Stomach (tissue), 8 donors: ENCODE measurements at regions not wholly inside any gene's neighbourhood (a gene's known extent, or its start where the extent isn't known, plus 50 kb on each side); places are given as distances from the start of the nearest gene placed in this dataset.

ENCODE experiments used
- DNase-seq, 2 donors: peaks; one replicate each; pipeline versions ENCODE4 v3.0.0 to v3.0.0-alpha.2; 2013 to 2019
- H3K27ac ChIP-seq, 5 donors: fragments of 200-600 bp in 4 of 5; sonication (generic) in 4 of 5; one replicate each; pipeline ENCODE4 v1.5.1; 2013 to 2019; ENCODE audit warnings: mild to moderate bottlenecking in 1 of 5, moderate library complexity in 1 of 5
- H3K27me3 ChIP-seq, 3 donors: fragments of 200-600 bp; sonication (generic); one replicate each; pipeline ENCODE4 v1.5.1; 2017 to 2019; ENCODE audit warnings: mixed run types in 1 of 3
- H3K36me3 ChIP-seq, 4 donors: fragments of 200-600 bp; sonication (generic); 1 replicate in 3 of 4; 2 replicates in 1 of 4; pipeline ENCODE4 v1.5.1; 2016 to 2019
- H3K4me1 ChIP-seq, 4 donors: fragments of 200-600 bp; sonication (generic); one replicate each; pipeline ENCODE4 v1.5.1; 2016 to 2019
- H3K4me3 ChIP-seq, 4 donors: fragments of 200-600 bp; sonication (generic) in 3 of 4; one replicate each; pipeline ENCODE4 v1.5.1; 2016 to 2019; ENCODE audit warnings: mild to moderate bottlenecking in 1 of 4
- H3K9me3 ChIP-seq, 4 donors: fragments of 200-600 bp; sonication (generic); one replicate each; pipeline ENCODE4 v1.5.1; 2016 to 2019
- CTCF ChIP-seq, 7 experiments: fragments of 450-650 bp in 4 of 7; fragments of 200-600 bp in 3 of 7; sonication (generic) in 3 of 7; IDR thresholded peaks; one replicate each; pipeline ENCODE4 v1.5.1; 2016 to 2019; ENCODE audit warnings: antibody characterized with exemption in 7 of 7, control low read depth in 2 of 7, mild to moderate bottlenecking in 1 of 7
- EP300 ChIP-seq: sonication (generic); formaldehyde crosslinking; IDR thresholded peaks from one replicate; pipeline ENCODE4 v1.6.1; 2017; ENCODE audit warnings: antibody characterized with exemption
- POLR2A ChIP-seq, 4 donors: fragments of 450-650 bp; IDR thresholded peaks; one replicate each; pipeline ENCODE4 v1.6.1; 2016; ENCODE audit warnings: antibody characterized with exemption in 4 of 4, control low read depth in 2 of 4, mild to moderate bottlenecking in 1 of 4, moderate library complexity in 1 of 4
- POLR2AphosphoS5 ChIP-seq, 3 donors: sonication (generic); formaldehyde crosslinking; IDR thresholded peaks; one replicate each; pipeline ENCODE4 v1.6.1; 2016; ENCODE audit warnings: antibody characterized with exemption in 3 of 3
- WGBS, 5 donors: extraction: QIAGEN DNeasy Blood & Tissue Kit in 3 of 5; methylation state at CpG; one replicate each; pipeline versions ENCODE4 v1.1.5 to v1.1.7; 2013 to 2018; 5-methylcytosine and 5-hydroxymethylcytosine counted together
- intact Hi-C: fragments of 100-400 bp; cut with DNase I; formaldehyde crosslinking; loops from one replicate; pipeline ENCODE4 v1.15.1; 2023; ENCODE audit warnings: low total_unique reads
- donor health status: healthy with polysubstance abuse.
- donor health status: Bipolar disorder and iron deficiency.
- donor health status: healthy.

DNA sequence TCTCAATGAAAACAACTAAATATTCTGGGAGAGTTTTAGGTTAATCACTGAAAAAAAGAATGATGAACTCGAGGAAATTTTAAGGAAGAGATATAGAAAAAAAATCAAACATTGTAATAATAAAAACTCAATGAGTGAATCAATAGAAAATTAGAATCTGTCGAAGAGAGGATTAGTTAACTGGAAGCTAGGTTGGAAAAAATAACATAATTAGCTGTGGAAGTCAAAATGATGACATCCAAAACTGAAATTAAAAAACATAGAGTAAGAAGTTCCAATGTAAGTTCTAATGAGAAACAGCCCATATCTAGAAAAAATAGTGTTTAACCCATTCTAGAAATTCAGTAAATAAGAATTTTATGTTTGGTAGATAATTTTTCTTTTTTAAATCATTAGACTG is 299.3 kb upstream of the RARB start:
- intact Hi-C loops, result no loop called here
- Histone ChIP-seq H3K27me3 (no peaks in the 10 kb centered on the region), H3K36me3 (no peaks in the 10 kb centered on the region), H3K4me3 (no peak overlapping the region), H3K27ac (no peak overlapping the region), H3K9me3 (peaks cover 6 to 31% (median 8%) of the 10 kb centered on the region in 4 donors), H3K4me1 (no peaks in the 10 kb centered on the region)
- no peak for DNase-seq
- TF ChIP-seq POLR2AphosphoS5 (IDR thresholded peaks at IDR 0.05) (no peak), CTCF (IDR thresholded peaks at IDR 0.05) (no peak), EP300 (no peak), POLR2A (IDR thresholded peaks at IDR 0.05) (no peak)
- 78 to 91% (median 84%) methylated on average over 2 of the region's 2 CpGs for WGBS, 5 donors

GRCh38 chr3:25130724-25131520 is 297.1 kb upstream of the RARB start:
- TF ChIP-seq CTCF (IDR thresholded peaks at IDR 0.05) (no peak), EP300 (no peak), POLR2A (IDR thresholded peaks at IDR 0.05) (no peak), POLR2AphosphoS5 (IDR thresholded peaks at IDR 0.05) (no peak)
- intact Hi-C loops, result no loop called here
- Histone ChIP-seq H3K4me1 (no peaks in the 10 kb centered on the region), H3K9me3 (peaks cover 6 to 31% (median 8%) of the 10 kb centered on the region in 4 donors), H3K27ac (no peak overlapping the region), H3K36me3 (no peaks in the 10 kb centered on the region), H3K27me3 (no peaks in the 10 kb centered on the region), H3K4me3 (no peak overlapping the region)
- 59 to 80% (median 74%) methylated on average over 4 of the region's 4 CpGs for WGBS, 5 donors
- peak in 1 of 2 donors; percentile 53 for DNase-seq

- 84 to 92% (median 88%) methylated on average over 3 of the region's 3 CpGs for WGBS, 5 donors
- intact Hi-C loops, result no loop called here
- H3K9me3 ChIP-seq, result peaks cover 0 to 12% (median 2%) of the 10 kb centered on the region in 4 donors
- DNase-seq, result no peak
- no peaks in the 10 kb centered on the region for H3K36me3 ChIP-seq
- H3K4me3 ChIP-seq, result no peak overlapping the region
- H3K27ac ChIP-seq, result no peak overlapping the region
- no peak for TF ChIP-seq POLR2AphosphoS5 (IDR thresholded peaks at IDR 0.05)
- no peak for TF ChIP-seq EP300
- no peak for TF ChIP-seq CTCF (IDR thresholded peaks at IDR 0.05)
- no peak for TF ChIP-seq POLR2A (IDR thresholded peaks at IDR 0.05)
- no peaks in the 10 kb centered on the region for H3K4me1 ChIP-seq
- H3K27me3 ChIP-seq, result no peaks in the 10 kb centered on the region
Measured at GRCh38 chr3:25133588-25133987, 294.5 kb upstream of the RARB start.

- H3K9me3 ChIP-seq, result peaks cover 0 to 8% (median 0%) of the 10 kb centered on the region in 4 donors
- 91 to 96% (median 94%) methylated on average over 2 of the region's 2 CpGs for WGBS, 5 donors
- no peaks in the 10 kb centered on the region for H3K27me3 ChIP-seq
- TF ChIP-seq EP300 (no peak), POLR2AphosphoS5 (IDR thresholded peaks at IDR 0.05) (no peak)
- intact Hi-C loops, result no loop called here
- H3K4me3 ChIP-seq, result no peak overlapping the region
- no peak overlapping the region for H3K27ac ChIP-seq
- no peaks in the 10 kb centered on the region for H3K36me3 ChIP-seq
- no peaks in the 10 kb centered on the region for H3K4me1 ChIP-seq
- DNase-seq, result no peak
Measured at GRCh38 chr3:25137606-25138005, 290.5 kb upstream of the RARB start.

GRCh38 chr3:25139267-25139666 is 288.8 kb upstream of the RARB start:
- Histone ChIP-seq H3K9me3 (peaks cover 0 to 8% (median 0%) of the 10 kb centered on the region in 4 donors), H3K27me3 (no peaks in the 10 kb centered on the region), H3K27ac (no peak overlapping the region), H3K4me1 (no peaks in the 10 kb centered on the region), H3K4me3 (no peak overlapping the region), H3K36me3 (no peaks in the 10 kb centered on the region)
- intact Hi-C loops, result no loop called here
- WGBS, 5 donors, result 94 to 100% (median 96%) methylated on average over 1 of the region's 1 CpG
- no peak for TF ChIP-seq EP300
- no peak for TF ChIP-seq POLR2AphosphoS5 (IDR thresholded peaks at IDR 0.05)
- TF ChIP-seq POLR2A (IDR thresholded peaks at IDR 0.05), result no peak
- TF ChIP-seq CTCF (IDR thresholded peaks at IDR 0.05), result no peak
- no peak for DNase-seq
